Thyroid gland (tissue), 4 donors: ENCODE measurements at regions not wholly inside any gene's neighbourhood (a gene's known extent, or its start where the extent isn't known, plus 50 kb on each side); places are given as distances from the start of the nearest gene placed in this dataset.

Source experiments
- POLR2A ChIP-seq, 2 donors: fragments of 450-650 bp; IDR thresholded peaks; one replicate each; pipeline ENCODE4 v1.6.1; 2017; ENCODE audit warnings: antibody characterized with exemption in 2 of 2, mild to moderate bottlenecking in 2 of 2, moderate library complexity in 1 of 2
- TF ChIP-seq, protein P1 (sequence below), 6 experiments: fragments of 200-600 bp in 3 of 6; fragments of 450-650 bp in 3 of 6; sonication (generic) in 3 of 6; IDR thresholded peaks; one replicate each; pipeline ENCODE4 v1.5.1; 2016 to 2019; ENCODE audit warnings: antibody characterized with exemption in 6 of 6, mild to moderate bottlenecking in 2 of 6, inconsistent platforms in 1 of 6, moderate library complexity in 1 of 6

GRCh38 chr10:104515678-104516199, 125.4 kb upstream of the SORCS3 start:
- TF ChIP-seq, protein P1, sequence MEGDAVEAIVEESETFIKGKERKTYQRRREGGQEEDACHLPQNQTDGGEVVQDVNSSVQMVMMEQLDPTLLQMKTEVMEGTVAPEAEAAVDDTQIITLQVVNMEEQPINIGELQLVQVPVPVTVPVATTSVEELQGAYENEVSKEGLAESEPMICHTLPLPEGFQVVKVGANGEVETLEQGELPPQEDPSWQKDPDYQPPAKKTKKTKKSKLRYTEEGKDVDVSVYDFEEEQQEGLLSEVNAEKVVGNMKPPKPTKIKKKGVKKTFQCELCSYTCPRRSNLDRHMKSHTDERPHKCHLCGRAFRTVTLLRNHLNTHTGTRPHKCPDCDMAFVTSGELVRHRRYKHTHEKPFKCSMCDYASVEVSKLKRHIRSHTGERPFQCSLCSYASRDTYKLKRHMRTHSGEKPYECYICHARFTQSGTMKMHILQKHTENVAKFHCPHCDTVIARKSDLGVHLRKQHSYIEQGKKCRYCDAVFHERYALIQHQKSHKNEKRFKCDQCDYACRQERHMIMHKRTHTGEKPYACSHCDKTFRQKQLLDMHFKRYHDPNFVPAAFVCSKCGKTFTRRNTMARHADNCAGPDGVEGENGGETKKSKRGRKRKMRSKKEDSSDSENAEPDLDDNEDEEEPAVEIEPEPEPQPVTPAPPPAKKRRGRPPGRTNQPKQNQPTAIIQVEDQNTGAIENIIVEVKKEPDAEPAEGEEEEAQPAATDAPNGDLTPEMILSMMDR (IDR thresholded peaks at IDR 0.05): no peak
- TF ChIP-seq POLR2A (IDR thresholded peaks at IDR 0.05): no peak
